H9 (cell line): ENCODE measurements at regions not wholly inside any gene's neighbourhood (a gene's known extent, or its start where the extent isn't known, plus 50 kb on each side); places are given as distances from the start of the nearest gene placed in this dataset.

ENCODE experiments used
- DNase-seq: peaks from one replicate; pipeline ENCODE4 v3.0.0-alpha.2; 2017
- H2AFZ ChIP-seq: one replicate; pipeline ENCODE4 v1.6.1; 2013; ENCODE audit warnings: mild to moderate bottlenecking, low read length, control low read depth, moderate library complexity
- H2AK5ac ChIP-seq: 2 replicates; pipeline ENCODE4 v1.6.1; 2013; ENCODE audit warnings: low read length, control low read depth, mixed read lengths; ENCODE audit not compliant: insufficient read length
- H2BK120ac ChIP-seq: one replicate; pipeline ENCODE4 v1.6.1; 2013; ENCODE audit warnings: low read depth, mild to moderate bottlenecking, low read length, control low read depth, inconsistent platforms; ENCODE audit not compliant: poor library complexity, severe bottlenecking
- H2BK12ac ChIP-seq: 2 replicates; pipeline ENCODE4 v1.6.1; 2013; ENCODE audit warnings: low read length, control low read depth, mixed read lengths, low read depth; ENCODE audit not compliant: insufficient read length
- H2BK15ac ChIP-seq: 2 replicates; pipeline ENCODE4 v1.6.1; 2013; ENCODE audit warnings: low read depth, low read length, control low read depth
- H2BK20ac ChIP-seq: one replicate; pipeline ENCODE4 v1.6.1; 2013; ENCODE audit warnings: low read depth, mild to moderate bottlenecking, low read length, control low read depth, inconsistent platforms; ENCODE audit not compliant: poor library complexity, severe bottlenecking
- H2BK5ac ChIP-seq: 2 replicates; pipeline ENCODE4 v1.6.1; 2013; ENCODE audit warnings: low read length, control low read depth, mixed read lengths; ENCODE audit not compliant: insufficient read length
- H3K14ac ChIP-seq: 2 replicates; pipeline ENCODE4 v1.6.1; 2013; ENCODE audit warnings: low read length, control low read depth; ENCODE audit not compliant: insufficient read depth
- H3K18ac ChIP-seq: 2 replicates; pipeline ENCODE4 v1.6.1; 2013; ENCODE audit warnings: low read depth, mild to moderate bottlenecking, mixed read lengths, low read length, control low read depth; ENCODE audit not compliant: insufficient read length
- H3K23ac ChIP-seq: 2 replicates; pipeline ENCODE4 v1.6.1; 2013; ENCODE audit warnings: low read length, control low read depth, mixed read lengths, low read depth; ENCODE audit not compliant: insufficient read length
- H3K23me2 ChIP-seq: 2 replicates; pipeline ENCODE4 v1.6.1; 2013; ENCODE audit warnings: low read depth, mild to moderate bottlenecking, mixed read lengths, low read length, control low read depth; ENCODE audit not compliant: insufficient read length, poor library complexity, severe bottlenecking
- H3K27ac ChIP-seq: 2 replicates; pipeline ENCODE4 v1.5.1; 2013; ENCODE audit warnings: low read length, control low read depth, mixed read lengths, low read depth; ENCODE audit not compliant: insufficient read length
- H3K27me3 ChIP-seq: 2 replicates; pipeline ENCODE4 v1.6.1; 2013; ENCODE audit warnings: low read length, control low read depth, inconsistent platforms; ENCODE audit not compliant: insufficient read depth
- H3K4ac ChIP-seq: 2 replicates; pipeline ENCODE4 v1.6.1; 2013; ENCODE audit warnings: low read depth, mild to moderate bottlenecking, control low read depth, inconsistent platforms, low read length, moderate library complexity
- H3K4me1 ChIP-seq: 2 replicates; pipeline ENCODE4 v1.6.1; 2013; ENCODE audit warnings: low read length, control low read depth, inconsistent platforms; ENCODE audit not compliant: insufficient read depth
- H3K4me2 ChIP-seq: 2 replicates; pipeline ENCODE4 v1.6.1; 2013; ENCODE audit warnings: low read length, control low read depth, mixed read lengths; ENCODE audit not compliant: insufficient read length, insufficient read depth
- H3K56ac ChIP-seq: 2 replicates; pipeline ENCODE4 v1.6.1; 2013; ENCODE audit warnings: low read depth, mild to moderate bottlenecking, mixed read lengths, low read length, control low read depth; ENCODE audit not compliant: insufficient read length
- H3K79me1 ChIP-seq: 2 replicates; pipeline ENCODE4 v1.6.1; 2013; ENCODE audit warnings: low read depth, mild to moderate bottlenecking, moderate library complexity, low read length, control low read depth, inconsistent platforms; ENCODE audit not compliant: insufficient read depth, poor library complexity, severe bottlenecking
- H3K79me2 ChIP-seq: 2 replicates; pipeline ENCODE4 v1.6.1; 2013; ENCODE audit warnings: low read length, control low read depth, inconsistent platforms; ENCODE audit not compliant: insufficient read depth
- H3K9ac ChIP-seq: 2 replicates; pipeline ENCODE4 v1.6.1; 2013; ENCODE audit warnings: low read length, control low read depth, mixed read lengths; ENCODE audit not compliant: insufficient read length; ENCODE audit errors: extremely low read depth
- H3K9me3 ChIP-seq: one replicate; pipeline ENCODE4 v1.6.1; 2013; ENCODE audit warnings: low read depth, low read length, inconsistent platforms; ENCODE audit not compliant: control insufficient read depth
- H3T11ph ChIP-seq: one replicate; pipeline ENCODE4 v1.6.1; 2013; ENCODE audit warnings: mild to moderate bottlenecking, low read length, control low read depth, inconsistent platforms
- H4K20me1 ChIP-seq: one replicate; pipeline ENCODE4 v1.6.1; 2013; ENCODE audit not compliant: control insufficient read depth, insufficient read length, insufficient read depth
- H4K5ac ChIP-seq: 2 replicates; pipeline ENCODE4 v1.6.1; 2013; ENCODE audit warnings: low read depth, mild to moderate bottlenecking, mixed read lengths, low read length, control low read depth; ENCODE audit not compliant: insufficient read length
- H4K8ac ChIP-seq: replicated peaks from 2 replicates; pipeline ENCODE4 v1.6.1; 2013; ENCODE audit warnings: low read length, control low read depth, mixed read lengths, low read depth; ENCODE audit not compliant: insufficient read length
- H4K91ac ChIP-seq: 2 replicates; pipeline ENCODE4 v1.6.1; 2013; ENCODE audit warnings: low read depth, mild to moderate bottlenecking, moderate library complexity, mixed read lengths, low read length, control low read depth; ENCODE audit not compliant: insufficient read length
- H3K27ac Mint-ChIP-seq, 3 experiments: 2 replicates in 2 of 3; 3 replicates in 1 of 3; pipeline ENCODE4 v1.8.0; 2020 to 2021; ENCODE audit warnings: mixed read lengths in 3 of 3, mild to moderate bottlenecking in 1 of 3, moderate library complexity in 1 of 3
- H3K27me3 Mint-ChIP-seq: 2 replicates; pipeline ENCODE4 v1.8.0; 2021; ENCODE audit warnings: low read depth, mild to moderate bottlenecking, moderate library complexity, mixed read lengths
- H3K36me3 Mint-ChIP-seq, 3 experiments: 2 replicates in 2 of 3; 3 replicates in 1 of 3; pipeline ENCODE4 v1.8.0; 2020 to 2021; ENCODE audit warnings: low read depth in 3 of 3, mixed read lengths in 3 of 3; ENCODE audit not compliant: insufficient read depth in 1 of 3
- H3K4me1 Mint-ChIP-seq, 2 experiments: 2 replicates each; pipeline ENCODE4 v1.8.0; 2020; ENCODE audit warnings: mixed read lengths in 2 of 2
- H3K4me3 Mint-ChIP-seq, 2 experiments: 2 replicates in 1 of 2; 3 replicates in 1 of 2; pipeline ENCODE4 v1.8.0; 2020 to 2021; ENCODE audit warnings: mild to moderate bottlenecking in 2 of 2, mixed read lengths in 2 of 2, moderate library complexity in 1 of 2
- H3K9me3 Mint-ChIP-seq, 2 experiments: 2 replicates in 1 of 2; 3 replicates in 1 of 2; pipeline ENCODE4 v1.8.0; 2020; ENCODE audit warnings: mild to moderate bottlenecking in 2 of 2, mixed read lengths in 2 of 2, moderate library complexity in 1 of 2
- CTCF ChIP-seq: fragments of 200-600 bp; sonication (generic); conservative IDR thresholded peaks from 3 replicates; pipeline ENCODE4 v1.8.0; 2021; ENCODE audit warnings: antibody characterized with exemption, mild to moderate bottlenecking
- WGBS: extraction: QIAGEN DNeasy Blood & Tissue Kit; methylation state at CpG from one replicate; pipeline ENCODE4 v1.1.7; 2013; ENCODE audit warnings: missing lambda C conversion rate, low lambda C conversion rate, mixed read lengths; ENCODE audit not compliant: insufficient read length; ENCODE audit errors: extremely low coverage; 5-methylcytosine and 5-hydroxymethylcytosine counted together

DNA sequence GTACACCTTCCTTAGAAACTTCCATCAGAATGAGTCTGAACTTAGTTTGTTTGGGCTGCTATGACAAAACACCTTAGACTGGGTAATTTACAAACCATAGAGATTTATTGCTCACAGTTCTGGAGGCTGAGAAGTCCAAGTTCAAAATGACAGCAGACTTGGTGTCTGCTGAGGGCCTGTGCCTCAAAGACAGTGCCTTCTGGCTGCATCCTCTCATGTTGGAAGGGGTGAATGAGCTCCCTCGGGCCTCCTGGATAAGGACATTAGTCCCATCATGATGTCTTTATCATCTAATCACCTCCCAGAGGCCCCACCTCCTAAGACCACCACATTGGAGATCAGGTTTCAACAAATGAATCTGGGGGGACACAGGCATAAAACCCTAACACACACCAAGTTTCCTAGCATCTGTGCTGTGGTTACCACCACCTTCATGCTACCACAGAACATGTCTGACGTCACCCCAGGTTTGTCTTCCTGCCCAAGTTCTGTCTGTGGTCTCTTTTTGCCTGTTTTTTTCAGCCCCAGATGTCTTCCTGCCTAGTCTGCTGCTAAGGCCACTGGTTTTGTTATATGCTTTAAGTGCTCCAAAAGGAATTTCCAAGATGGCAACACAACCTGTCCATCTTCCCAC is 150.9 kb upstream of the COBL start:
- H3K18ac ChIP-seq, result no peak overlapping the region
- H4K20me1 ChIP-seq, result peaks cover 2% of the 10 kb centered on the region
- H3K23me2 ChIP-seq, result peaks cover 5% of the 10 kb centered on the region
- H2AFZ ChIP-seq, result no peak overlapping the region
- WGBS, result no CpG with 5 or more reads among the region's 2 CpGs
- H3K4ac ChIP-seq, result no peak overlapping the region
- Mint-ChIP-seq H3K4me3 (no peak overlapping the region), H3K27me3 (peaks cover 26% of the 10 kb centered on the region), H3K9me3 (no peaks in the 10 kb centered on the region), H3K36me3 (no peaks in the 10 kb centered on the region), H3K4me1 (peaks cover 17 to 19% of the 10 kb centered on the region in 2 experiments), H3K27ac (no peak overlapping the region)
- H2BK120ac ChIP-seq, result no peak overlapping the region
- H3K4me1 ChIP-seq, result no peaks in the 10 kb centered on the region
- TF ChIP-seq CTCF, result no peak
- H3K27ac ChIP-seq, result no peak overlapping the region
- no peak overlapping the region for H2BK15ac ChIP-seq
- no peaks in the 10 kb centered on the region for H3K79me1 ChIP-seq
- H2BK20ac ChIP-seq, result no peak overlapping the region
- no peak overlapping the region for H3T11ph ChIP-seq
- no peaks in the 10 kb centered on the region; the same call in 1 of the 2 replicates for H3K27me3 ChIP-seq
- no peak overlapping the region for H4K8ac ChIP-seq
- H2AK5ac ChIP-seq, result no peak overlapping the region
- no peak overlapping the region for H3K56ac ChIP-seq
- H2BK5ac ChIP-seq, result no peak overlapping the region
- no peak overlapping the region for H3K9ac ChIP-seq
- H3K79me2 ChIP-seq, result no peaks in the 10 kb centered on the region
- no peak overlapping the region for H3K4me2 ChIP-seq
- no peak overlapping the region for H4K91ac ChIP-seq
- DNase-seq, result no peak
- H3K14ac ChIP-seq, result no peak overlapping the region
- no peak overlapping the region for H2BK12ac ChIP-seq
- no peak overlapping the region for H3K23ac ChIP-seq
- H4K5ac ChIP-seq, result no peak overlapping the region
- no peaks in the 10 kb centered on the region for H3K9me3 ChIP-seq
